T-helper 1 cell (primary cell): ENCODE measurements at regions not wholly inside any gene's neighbourhood (a gene's known extent, or its start where the extent isn't known, plus 50 kb on each side); places are given as distances from the start of the nearest gene placed in this dataset.

Experiments
- DNase-seq, 5 donors: peaks; one replicate each; pipeline ENCODE4 v3.0.0-alpha.2; 2012 to 2020

GRCh38 chr14:38122241-38122640, 85.5 kb upstream of the SSTR1 start:
- no peak for DNase-seq

GRCh38 chr14:38124506-38124905, 83.2 kb upstream of the SSTR1 start:
- DNase-seq: no peak

GRCh38 chr14:38125481-38126037, 82.1 kb upstream of the SSTR1 start:
- DNase-seq: no peak

GRCh38 chr14:38127356-38127755, 80.3 kb upstream of the SSTR1 start:
- no peak for DNase-seq

- DNase-seq: no peak
Observed at GRCh38 chr14:38127784-38128183, 79.9 kb upstream of the SSTR1 start.

GRCh38 chr14:38128640-38129039, 79.1 kb upstream of the SSTR1 start:
- DNase-seq: no peak

GRCh38 chr14:38129192-38129591, 78.5 kb upstream of the SSTR1 start:
- DNase-seq: no peak

GRCh38 chr14:38129705-38130104, 78.0 kb upstream of the SSTR1 start:
- peak in 1 of 5 donors; percentile 9 for DNase-seq

- no peak for DNase-seq
Observed at GRCh38 chr14:38134416-38135030, 73.2 kb upstream of the SSTR1 start.

GRCh38 chr14:38135106-38135867, 72.4 kb upstream of the SSTR1 start:
- no peak for DNase-seq

- no peak for DNase-seq
Observed at GRCh38 chr14:38137005-38137404, 70.7 kb upstream of the SSTR1 start.

GRCh38 chr14:38138473-38139138, 69.1 kb upstream of the SSTR1 start:
- DNase-seq: no peak

GRCh38 chr14:38139926-38140325, 67.8 kb upstream of the SSTR1 start:
- DNase-seq: no peak

- no peak for DNase-seq
Observed at GRCh38 chr14:38143170-38143569, 64.5 kb upstream of the SSTR1 start.

- DNase-seq: no peak
Observed at GRCh38 chr14:38143659-38144505, 63.8 kb upstream of the SSTR1 start.

- DNase-seq: no peak
Observed at GRCh38 chr14:38145142-38145541, 62.6 kb upstream of the SSTR1 start.

- DNase-seq: no peak
Observed at GRCh38 chr14:38150075-38150474, 57.6 kb upstream of the SSTR1 start.
